C4-2B (cell line): ENCODE measurements at regions not wholly inside any gene's neighbourhood (a gene's known extent, or its start where the extent isn't known, plus 50 kb on each side); places are given as distances from the start of the nearest gene placed in this dataset.

ENCODE experiments used
- CTCF ChIP-seq: fragments of 450-650 bp; conservative IDR thresholded peaks from 2 replicates; pipeline ENCODE4 v1.5.1; 2017; ENCODE audit warnings: mild to moderate bottlenecking
- ZFX ChIP-seq: fragments of 450-650 bp; IDR thresholded peaks from 2 replicates; pipeline ENCODE4 v1.6.1; 2017

- no peak for TF ChIP-seq CTCF
- TF ChIP-seq ZFX, result no peak
Observed at GRCh38 chr1:218589487-218589886, 244.4 kb downstream of the TGFB2 start.
